ENCODE measurements at regions not wholly inside any gene's neighbourhood (a gene's known extent, or its start where the extent isn't known, plus 50 kb on each side); places are given as distances from the start of the nearest gene placed in this dataset.

DNA sequence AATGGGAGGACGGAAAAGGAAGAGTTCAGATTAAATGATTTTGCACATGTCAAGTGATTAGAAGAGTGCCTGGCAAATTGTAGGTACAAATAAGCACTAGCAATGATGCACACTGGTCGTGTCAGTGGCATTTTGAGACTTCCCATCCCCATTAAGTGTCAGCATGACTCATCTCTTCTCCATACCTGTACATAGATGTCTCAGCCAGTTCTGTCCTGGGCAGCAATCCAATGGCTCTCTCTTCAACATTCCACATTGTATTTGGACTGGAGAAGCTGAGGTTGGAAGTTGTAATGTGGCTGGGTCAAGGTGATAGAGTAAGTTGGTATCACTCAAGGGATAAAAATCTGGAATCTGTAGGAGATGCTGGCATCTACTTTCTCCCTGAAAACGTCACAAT lies 742.7 kb downstream of the VRK1 start:
- no peak for DNase-seq (ENCODE audit: low read depth in 4 of 4, low spot score in 1 of 4)

- no peak for DNase-seq (ENCODE audit: low read depth in 4 of 4, low spot score in 1 of 4)
Observed at GRCh38 chr14:97543221-97543620, 746.0 kb downstream of the VRK1 start.

GRCh38 chr14:97543816-97544215 lies 746.6 kb downstream of the VRK1 start:
- DNase-seq (ENCODE audit: low read depth in 4 of 4, low spot score in 1 of 4) = no peak

- DNase-seq (ENCODE audit: low read depth in 4 of 4, low spot score in 1 of 4) = no peak
Observed at GRCh38 chr14:97544571-97544970, 747.4 kb downstream of the VRK1 start.

DNA sequence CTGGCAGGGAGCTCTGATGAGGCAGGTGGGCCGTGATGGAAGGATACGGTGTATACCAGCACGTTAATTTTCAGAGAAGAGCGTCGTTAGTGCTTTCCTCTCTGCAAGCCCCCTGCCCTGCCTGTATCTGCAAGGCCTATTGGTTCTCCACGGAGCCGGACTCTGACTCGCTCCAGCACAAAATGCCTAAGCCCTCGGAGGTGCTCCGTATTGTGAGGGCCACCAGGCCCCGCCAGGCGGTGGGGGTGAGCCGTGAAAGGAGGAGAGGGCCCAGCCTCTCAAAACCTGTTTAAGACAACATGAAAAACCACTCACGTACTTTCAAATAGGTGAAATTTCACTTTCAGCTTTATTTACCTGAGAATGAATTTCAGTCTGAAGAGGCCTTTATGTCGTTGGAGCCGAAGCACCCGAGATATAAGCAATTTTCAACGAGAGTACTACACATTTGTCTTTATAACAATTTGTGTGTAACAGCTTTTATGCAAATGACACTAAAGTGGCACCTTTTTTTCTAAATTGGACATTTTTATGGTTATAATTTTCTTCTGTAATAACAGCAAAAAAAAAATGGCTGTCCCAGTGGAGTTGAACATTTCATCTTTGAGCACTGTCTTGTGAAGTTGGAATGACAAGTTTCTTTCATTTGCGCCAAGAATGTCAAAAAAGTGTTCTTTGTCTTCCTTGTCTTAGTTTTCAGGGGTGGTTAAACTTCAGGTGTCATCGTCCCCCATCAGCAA lies 749.5 kb downstream of the VRK1 start:
- no peak for DNase-seq (ENCODE audit: low read depth in 4 of 4, low spot score in 1 of 4)

DNA sequence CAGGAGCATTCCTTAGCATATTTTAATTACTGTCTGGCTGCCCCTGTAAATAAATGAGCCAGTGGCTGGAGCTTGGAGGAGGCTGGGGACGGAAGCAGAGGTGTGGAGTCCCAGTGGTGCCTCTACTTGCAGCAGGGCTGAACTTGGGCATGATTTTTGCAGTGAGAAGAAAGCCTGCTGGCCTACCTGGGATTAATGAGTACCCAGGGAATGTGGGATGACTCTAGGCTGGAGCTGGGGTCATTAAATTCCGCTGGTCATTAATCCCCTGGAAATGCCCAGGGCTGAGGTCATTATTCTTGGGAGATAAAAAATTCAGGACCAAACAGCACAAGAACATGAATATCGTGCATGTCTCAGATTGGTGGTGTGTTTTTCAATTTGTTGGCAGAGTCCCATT lies 753.3 kb downstream of the VRK1 start:
- DNase-seq (ENCODE audit: low read depth in 4 of 4, low spot score in 1 of 4) = no peak

DNA sequence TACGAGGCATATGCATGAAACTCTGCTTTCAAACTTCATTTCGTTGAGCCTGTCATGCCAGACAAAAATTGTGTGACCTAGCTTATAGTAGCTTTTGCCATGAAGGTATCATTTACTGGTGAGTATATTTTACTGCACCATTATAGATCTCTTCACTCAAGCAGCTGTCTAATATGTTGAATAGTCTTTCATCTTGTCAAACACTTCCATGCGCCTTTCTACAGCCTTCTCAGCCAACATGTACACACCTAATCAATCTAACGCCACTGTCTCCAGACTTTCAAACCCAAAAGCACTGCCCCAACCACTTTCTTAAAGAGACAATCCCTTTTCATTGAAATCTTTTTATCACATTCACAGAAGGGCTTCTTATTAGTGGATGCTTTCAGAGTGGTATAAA lies 757.4 kb downstream of the VRK1 start:
- DNase-seq (ENCODE audit: low read depth in 4 of 4, low spot score in 1 of 4) = no peak

GRCh38 chr14:97564334-97564733 lies 767.2 kb downstream of the VRK1 start:
- DNase-seq (ENCODE audit: low read depth in 4 of 4, low spot score in 1 of 4) = no peak

GRCh38 chr14:97571201-97571600 lies 774.0 kb downstream of the VRK1 start:
- no peak for DNase-seq (ENCODE audit: low read depth in 4 of 4, low spot score in 1 of 4)

GRCh38 chr14:97571866-97572555 lies 774.8 kb downstream of the VRK1 start:
- no peak for DNase-seq (ENCODE audit: low read depth in 4 of 4, low spot score in 1 of 4)

- DNase-seq (ENCODE audit: low read depth in 4 of 4, low spot score in 1 of 4) = no peak
Observed at GRCh38 chr14:97572583-97573458, 775.6 kb downstream of the VRK1 start.

- no peak for DNase-seq (ENCODE audit: low read depth in 4 of 4, low spot score in 1 of 4)
Observed at GRCh38 chr14:97575677-97576076, 778.5 kb downstream of the VRK1 start.

DNA sequence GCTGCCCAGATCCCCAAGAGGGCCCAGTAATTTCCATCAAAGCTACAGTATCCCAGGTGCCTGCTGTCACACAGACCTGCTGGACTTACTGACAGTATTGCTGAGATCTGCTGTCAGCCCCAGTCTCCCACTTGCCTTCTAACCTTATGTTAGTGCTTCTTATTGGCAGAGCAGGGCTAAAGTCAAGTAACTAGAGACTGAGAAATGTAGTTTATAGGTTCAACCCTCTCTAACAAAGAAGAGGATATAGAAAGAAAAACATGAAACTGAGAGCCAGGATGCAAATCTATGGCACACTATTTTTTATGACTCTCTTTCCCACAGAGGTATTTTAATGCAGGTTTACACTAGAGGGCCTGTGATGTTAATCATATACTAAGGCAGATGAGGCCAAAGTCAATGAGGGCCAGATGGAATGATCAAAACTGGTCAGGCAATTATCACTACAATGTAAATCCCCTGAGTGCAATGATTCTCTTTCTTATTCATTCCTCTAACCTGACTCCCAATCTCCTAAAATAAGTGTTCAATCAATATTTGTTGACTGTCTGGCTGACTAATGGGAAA lies 781.9 kb downstream of the VRK1 start:
- DNase-seq (ENCODE audit: low read depth in 4 of 4, low spot score in 1 of 4) = no peak

- DNase-seq (ENCODE audit: low read depth in 4 of 4, low spot score in 1 of 4) = no peak
Observed at GRCh38 chr14:97581016-97581415, 783.8 kb downstream of the VRK1 start.

- DNase-seq (ENCODE audit: low read depth in 4 of 4, low spot score in 1 of 4) = no peak
Observed at GRCh38 chr14:97582022-97582421, 784.8 kb downstream of the VRK1 start.

DNA sequence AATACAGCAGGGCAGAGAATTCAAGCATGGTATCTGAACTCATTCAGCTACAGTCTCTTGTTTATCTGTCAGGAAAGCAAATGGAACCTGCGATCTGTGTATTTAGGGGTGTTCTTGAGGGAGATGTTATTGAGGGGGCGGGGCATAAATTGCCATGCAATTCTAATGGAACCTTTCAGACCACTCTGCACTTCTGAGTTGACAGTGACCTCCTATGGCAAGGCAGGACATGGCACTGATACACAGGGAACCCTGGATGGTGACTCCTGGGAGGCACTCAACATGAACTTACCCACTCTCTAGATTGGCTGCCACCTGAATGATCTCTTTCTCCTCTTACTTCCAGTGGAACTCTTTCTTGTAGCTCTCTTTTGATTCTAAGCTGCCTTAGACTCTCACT lies 787.3 kb downstream of the VRK1 start:
- DNase-seq (ENCODE audit: low read depth in 4 of 4, low spot score in 1 of 4) = no peak

- no peak for DNase-seq (ENCODE audit: low read depth in 4 of 4, low spot score in 1 of 4)
Observed at GRCh38 chr14:97592341-97592980, 795.3 kb downstream of the VRK1 start.

DNA sequence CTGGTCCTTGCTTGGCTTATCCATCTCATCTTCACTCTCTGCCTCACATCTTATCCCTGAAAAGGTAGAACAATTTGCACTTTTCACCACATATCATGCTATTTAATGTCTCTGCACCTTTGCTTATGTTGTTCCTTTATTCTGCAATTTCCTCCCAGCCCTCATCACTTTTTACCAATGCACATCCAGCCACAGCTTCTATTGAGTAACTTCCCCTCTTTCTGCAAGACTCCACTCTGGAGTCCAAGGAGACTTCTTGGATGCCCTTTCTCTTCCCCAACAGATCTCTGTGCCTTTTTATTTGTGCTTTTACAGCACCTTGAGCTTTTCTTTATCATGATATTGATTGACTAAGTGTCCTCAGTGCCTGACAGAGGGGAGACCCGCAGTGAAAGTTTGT lies 797.1 kb downstream of the VRK1 start:
- no peak for DNase-seq (ENCODE audit: low read depth in 4 of 4, low spot score in 1 of 4)

DNA sequence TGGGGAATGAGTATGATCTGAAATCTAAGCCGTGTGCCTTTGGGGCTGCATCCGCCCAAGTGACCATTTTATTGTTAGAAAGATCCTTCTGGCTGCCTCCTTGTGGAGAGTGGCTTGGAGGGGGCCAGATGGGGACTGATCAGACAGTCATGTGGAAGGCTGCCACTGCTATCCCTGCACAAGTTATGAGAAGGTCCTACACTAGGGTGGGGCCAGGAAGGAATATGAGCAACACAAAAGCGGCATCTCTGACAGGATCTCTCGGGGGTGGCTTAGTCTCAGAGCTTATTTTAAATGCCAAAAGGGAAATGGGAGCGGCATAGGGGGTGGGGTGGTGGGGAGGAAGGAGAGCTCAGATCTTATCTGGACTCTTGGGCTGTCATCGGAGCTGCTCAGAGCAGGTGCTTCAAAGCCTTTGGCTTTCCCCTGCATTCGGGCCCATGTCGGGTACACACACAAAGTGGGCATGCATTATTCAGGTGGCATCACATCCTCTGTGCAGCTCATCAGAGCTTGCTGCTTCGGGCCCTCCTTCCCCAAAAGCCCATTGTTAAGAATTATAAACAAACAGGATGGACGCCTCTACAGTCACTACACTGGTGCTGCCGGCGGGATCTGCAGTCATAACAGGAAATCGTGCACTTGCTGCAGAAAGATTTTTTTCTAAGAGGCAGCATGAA lies 805.4 kb downstream of the VRK1 start:
- peak; percentile 7 to 18 (median 8) for DNase-seq (ENCODE audit: low read depth in 4 of 4, low spot score in 1 of 4)

DNA sequence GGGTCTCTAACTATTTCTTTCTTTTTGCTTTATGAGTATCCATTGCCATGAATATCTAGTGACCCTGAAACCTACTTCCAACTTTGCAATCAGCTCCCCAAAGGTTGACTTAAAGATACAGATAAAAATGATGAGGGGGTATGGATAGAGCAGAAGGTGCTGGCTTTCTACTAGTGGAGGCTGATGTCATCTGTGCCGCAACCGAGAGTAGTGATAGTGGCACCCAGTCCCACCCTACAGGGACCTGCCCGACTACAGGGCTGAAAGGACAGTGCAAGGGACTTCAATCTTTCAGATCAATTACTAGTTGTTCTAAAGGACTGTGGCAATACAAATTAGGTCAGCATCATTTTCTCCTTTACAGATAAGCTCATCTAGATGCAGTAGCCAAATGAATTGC lies 806.0 kb downstream of the VRK1 start:
- no peak for DNase-seq (ENCODE audit: low read depth in 4 of 4, low spot score in 1 of 4)

DNA sequence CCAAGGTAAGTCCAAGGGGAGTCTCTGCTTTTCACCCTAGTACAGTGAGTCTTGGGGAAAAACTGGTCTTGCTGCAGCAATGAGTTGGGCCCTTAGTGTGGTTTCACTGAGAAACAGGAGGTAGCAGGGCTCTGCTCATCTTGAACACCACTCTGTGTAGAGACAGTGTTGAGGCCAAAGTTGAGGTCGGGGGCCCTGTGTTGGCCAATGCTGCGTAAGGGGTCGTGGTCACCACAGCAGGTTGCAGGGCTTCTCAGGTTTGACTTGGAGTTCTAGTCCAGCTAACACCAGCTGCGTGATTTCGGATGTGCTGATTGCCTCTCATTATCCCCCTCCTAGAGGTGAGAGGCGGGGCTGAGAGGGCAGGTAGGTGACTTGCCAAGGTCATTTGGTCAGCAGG lies 807.5 kb downstream of the VRK1 start:
- no peak for DNase-seq (ENCODE audit: low read depth in 4 of 4, low spot score in 1 of 4)
